GM12878 (cell line): ENCODE measurements at regions not wholly inside any gene's neighbourhood (a gene's known extent, or its start where the extent isn't known, plus 50 kb on each side); places are given as distances from the start of the nearest gene placed in this dataset.

Source experiments
- BCL11A ChIP-seq: IDR thresholded peaks from 2 replicates; pipeline ENCODE4 v1.6.1; 2011; ENCODE audit warnings: low read depth, low read length
- BCLAF1 ChIP-seq: fragments of 450-650 bp; IDR thresholded peaks from 2 replicates; pipeline ENCODE4 v1.6.1; 2017; ENCODE audit warnings: antibody characterized with exemption, mild to moderate bottlenecking, moderate library complexity
- FOXK2 ChIP-seq: fragments of 450-650 bp; IDR thresholded peaks from 2 replicates; pipeline ENCODE4 v1.6.1; 2017; ENCODE audit warnings: mild to moderate bottlenecking, moderate library complexity
- IRF5 ChIP-seq: fragments of 450-650 bp; IDR thresholded peaks from 2 replicates; pipeline ENCODE4 v1.6.1; 2017; ENCODE audit warnings: borderline replicate concordance
- MTA2 ChIP-seq: fragments of 450-650 bp; IDR thresholded peaks from 2 replicates; pipeline ENCODE4 v1.6.1; 2016; ENCODE audit warnings: low read depth, mild to moderate bottlenecking, moderate library complexity
- MYB ChIP-seq: fragments of 150-350 bp; IDR thresholded peaks from 2 replicates; pipeline ENCODE4 v1.6.1; 2014; ENCODE audit warnings: mild to moderate bottlenecking, low read depth, low read length, borderline replicate concordance
- MYC ChIP-seq: IDR thresholded peaks from 2 replicates; pipeline ENCODE4 v1.6.1; 2011; ENCODE audit warnings: mild to moderate bottlenecking, low read length, moderate library complexity, inconsistent platforms; ENCODE audit not compliant: insufficient read depth, insufficient replicate concordance, insufficient read length, severe bottlenecking
- RBBP5 ChIP-seq: fragments of 200-600 bp; sonication (generic); conservative IDR thresholded peaks from 2 replicates; pipeline ENCODE4 v1.6.1; 2016
- RELA ChIP-seq: fragments of 450-650 bp; IDR thresholded peaks from 2 replicates; pipeline ENCODE4 v1.8.0; 2014; ENCODE audit warnings: borderline replicate concordance; ENCODE audit not compliant: partially characterized antibody
- SIN3A ChIP-seq: IDR thresholded peaks from 2 replicates; pipeline ENCODE4 v1.6.1; 2012; ENCODE audit warnings: low read depth, low read length, improper control_type of control experiment
- SMAD5 ChIP-seq: IDR thresholded peaks from 2 replicates; pipeline ENCODE4 v1.6.1; 2016; ENCODE audit warnings: antibody characterized with exemption, low read depth
- SREBF2 ChIP-seq: IDR thresholded peaks from 2 replicates; pipeline ENCODE4 v1.6.1; 2012; ENCODE audit warnings: mild to moderate bottlenecking, low read length
- STAT1 ChIP-seq: fragments of 450-650 bp; conservative IDR thresholded peaks from 2 replicates; pipeline ENCODE4 v1.6.1; 2014; ENCODE audit warnings: antibody characterized with exemption, mild to moderate bottlenecking

GRCh38 chr11:129251067-129251466 lies 58.9 kb upstream of the ARHGAP32 start (continued):
- TF ChIP-seq BCLAF1: no peak
- TF ChIP-seq SMAD5: no peak
- TF ChIP-seq IRF5: no peak
- no peak for TF ChIP-seq SIN3A
- no peak for TF ChIP-seq SREBF2
- TF ChIP-seq RBBP5: no peak
- TF ChIP-seq BCL11A: no peak
- no peak for TF ChIP-seq MTA2
- no peak for TF ChIP-seq RELA
- no peak for TF ChIP-seq FOXK2
- no peak for TF ChIP-seq MYB
- no peak for TF ChIP-seq STAT1
- no peak for TF ChIP-seq MYC
